Ovary (tissue), 3 donors: ENCODE measurements at regions not wholly inside any gene's neighbourhood (a gene's known extent, or its start where the extent isn't known, plus 50 kb on each side); places are given as distances from the start of the nearest gene placed in this dataset.

Experiments used
- CTCF ChIP-seq, 3 donors: fragments of 450-650 bp in 2 of 3; fragments of 200-600 bp in 1 of 3; IDR thresholded peaks; one replicate each; pipeline versions ENCODE4 v1.5.1 to v1.8.0; 2016 to 2022; ENCODE audit warnings: antibody characterized with exemption in 3 of 3, mild to moderate bottlenecking in 1 of 3
- EP300 ChIP-seq: sonication (generic); formaldehyde crosslinking; IDR thresholded peaks from one replicate; pipeline ENCODE4 v1.6.1; 2017; ENCODE audit warnings: antibody characterized with exemption
- POLR2A ChIP-seq: fragments of 450-650 bp; IDR thresholded peaks from one replicate; pipeline ENCODE4 v1.6.1; 2017; ENCODE audit warnings: antibody characterized with exemption, mild to moderate bottlenecking, moderate library complexity
- donor health status: DM: no; HTN: no; CAD: no.

GRCh38 chr2:194382221-194382620 is 1274.8 kb upstream of the SLC39A10 start:
- TF ChIP-seq CTCF (IDR thresholded peaks at IDR 0.05) = no peak
- no peak for TF ChIP-seq POLR2A
- TF ChIP-seq EP300 = no peak
